ENCODE measurements at regions not wholly inside any gene's neighbourhood (a gene's known extent, or its start where the extent isn't known, plus 50 kb on each side); places are given as distances from the start of the nearest gene placed in this dataset.
"Not testable (repeated sequence)": the region's sequence is repeated elsewhere in the genome, so short reads cannot be mapped to it uniquely, and the experiment has no call there.

DNA sequence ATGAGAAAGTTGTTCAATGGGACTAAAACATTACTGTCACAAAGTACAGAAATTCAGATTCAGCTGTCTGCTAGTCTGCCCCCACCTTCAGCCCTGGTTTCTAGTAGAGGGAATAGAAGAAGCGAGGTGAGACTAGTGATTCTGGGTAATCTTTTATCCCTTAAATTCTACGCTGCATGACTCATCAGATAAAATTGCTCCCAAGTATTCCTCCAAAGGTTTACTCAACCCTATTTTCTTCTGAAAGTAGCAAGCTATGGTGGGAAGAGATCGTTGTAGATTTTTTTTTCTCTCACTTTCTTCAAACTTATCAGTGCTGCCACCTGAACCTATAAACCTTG is 318.9 kb upstream of the RIOK2 start:
- DNase-seq (ENCODE audit: low read depth, low spot score) (no peak), ATAC-seq (no peak)
- H3K4me1 ChIP-seq (ENCODE audit: control insufficient read depth, insufficient read depth, low read length): no peaks in the 10 kb centered on the region
- CTCF ChIA-PET: interaction anchor here (0.6 kb wide), 1 partner anchor 25 kb away, joined by 3 read pairs; no protein-coding TSS in a partner anchor
- TF ChIP-seq, protein P1, sequence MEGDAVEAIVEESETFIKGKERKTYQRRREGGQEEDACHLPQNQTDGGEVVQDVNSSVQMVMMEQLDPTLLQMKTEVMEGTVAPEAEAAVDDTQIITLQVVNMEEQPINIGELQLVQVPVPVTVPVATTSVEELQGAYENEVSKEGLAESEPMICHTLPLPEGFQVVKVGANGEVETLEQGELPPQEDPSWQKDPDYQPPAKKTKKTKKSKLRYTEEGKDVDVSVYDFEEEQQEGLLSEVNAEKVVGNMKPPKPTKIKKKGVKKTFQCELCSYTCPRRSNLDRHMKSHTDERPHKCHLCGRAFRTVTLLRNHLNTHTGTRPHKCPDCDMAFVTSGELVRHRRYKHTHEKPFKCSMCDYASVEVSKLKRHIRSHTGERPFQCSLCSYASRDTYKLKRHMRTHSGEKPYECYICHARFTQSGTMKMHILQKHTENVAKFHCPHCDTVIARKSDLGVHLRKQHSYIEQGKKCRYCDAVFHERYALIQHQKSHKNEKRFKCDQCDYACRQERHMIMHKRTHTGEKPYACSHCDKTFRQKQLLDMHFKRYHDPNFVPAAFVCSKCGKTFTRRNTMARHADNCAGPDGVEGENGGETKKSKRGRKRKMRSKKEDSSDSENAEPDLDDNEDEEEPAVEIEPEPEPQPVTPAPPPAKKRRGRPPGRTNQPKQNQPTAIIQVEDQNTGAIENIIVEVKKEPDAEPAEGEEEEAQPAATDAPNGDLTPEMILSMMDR (IDR thresholded peaks at IDR 0.05): no peak
- TF ChIP-seq, protein P2, sequence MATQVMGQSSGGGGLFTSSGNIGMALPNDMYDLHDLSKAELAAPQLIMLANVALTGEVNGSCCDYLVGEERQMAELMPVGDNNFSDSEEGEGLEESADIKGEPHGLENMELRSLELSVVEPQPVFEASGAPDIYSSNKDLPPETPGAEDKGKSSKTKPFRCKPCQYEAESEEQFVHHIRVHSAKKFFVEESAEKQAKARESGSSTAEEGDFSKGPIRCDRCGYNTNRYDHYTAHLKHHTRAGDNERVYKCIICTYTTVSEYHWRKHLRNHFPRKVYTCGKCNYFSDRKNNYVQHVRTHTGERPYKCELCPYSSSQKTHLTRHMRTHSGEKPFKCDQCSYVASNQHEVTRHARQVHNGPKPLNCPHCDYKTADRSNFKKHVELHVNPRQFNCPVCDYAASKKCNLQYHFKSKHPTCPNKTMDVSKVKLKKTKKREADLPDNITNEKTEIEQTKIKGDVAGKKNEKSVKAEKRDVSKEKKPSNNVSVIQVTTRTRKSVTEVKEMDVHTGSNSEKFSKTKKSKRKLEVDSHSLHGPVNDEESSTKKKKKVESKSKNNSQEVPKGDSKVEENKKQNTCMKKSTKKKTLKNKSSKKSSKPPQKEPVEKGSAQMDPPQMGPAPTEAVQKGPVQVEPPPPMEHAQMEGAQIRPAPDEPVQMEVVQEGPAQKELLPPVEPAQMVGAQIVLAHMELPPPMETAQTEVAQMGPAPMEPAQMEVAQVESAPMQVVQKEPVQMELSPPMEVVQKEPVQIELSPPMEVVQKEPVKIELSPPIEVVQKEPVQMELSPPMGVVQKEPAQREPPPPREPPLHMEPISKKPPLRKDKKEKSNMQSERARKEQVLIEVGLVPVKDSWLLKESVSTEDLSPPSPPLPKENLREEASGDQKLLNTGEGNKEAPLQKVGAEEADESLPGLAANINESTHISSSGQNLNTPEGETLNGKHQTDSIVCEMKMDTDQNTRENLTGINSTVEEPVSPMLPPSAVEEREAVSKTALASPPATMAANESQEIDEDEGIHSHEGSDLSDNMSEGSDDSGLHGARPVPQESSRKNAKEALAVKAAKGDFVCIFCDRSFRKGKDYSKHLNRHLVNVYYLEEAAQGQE (IDR thresholded peaks at IDR 0.05; ENCODE audit: insufficient read depth in 1 of 2, low read depth in 2 of 2, low read length in 1 of 2): no peak
- no peak for TF ChIP-seq POLR2AphosphoS5 (IDR thresholded peaks at IDR 0.05; ENCODE audit: low read depth, low read length)
- TF ChIP-seq TCF7L2 (IDR thresholded peaks at IDR 0.05; ENCODE audit: low read depth, low read length): no peak
- TF ChIP-seq SIN3A (IDR thresholded peaks at IDR 0.05; ENCODE audit: borderline replicate concordance, insufficient read depth, low read depth, low read length): no peak
- H3K27ac ChIP-seq (ENCODE audit: low read length): no peak overlapping the region
- no peaks in the 10 kb centered on the region for H3K36me3 ChIP-seq (ENCODE audit: control insufficient read depth, insufficient read depth, low read length)
- no peaks in the 10 kb centered on the region for H3K27me3 ChIP-seq (ENCODE audit: control insufficient read depth, insufficient read depth, low read length)
- intact Hi-C loops (cut with micrococcal nuclease; ENCODE audit: unreplicated experiment) (no loop called here), in situ Hi-C loops (cut with HindIII; ENCODE audit: low pct_unique_long_range_greater_than_20kb, low sequenced_read_pairs) (no loop called here)
- POLR2A ChIA-PET: no interaction called here
- no TSS peak for BruUV-seq (replicated peaks)
- no peak overlapping the region for H3K4me3 ChIP-seq (ENCODE audit: low read depth in 2 of 2, low read length in 2 of 2)
- H3K9me3 ChIP-seq (ENCODE audit: control insufficient read depth, insufficient read depth, low read depth, low read length): no peaks in the 10 kb centered on the region

DNA sequence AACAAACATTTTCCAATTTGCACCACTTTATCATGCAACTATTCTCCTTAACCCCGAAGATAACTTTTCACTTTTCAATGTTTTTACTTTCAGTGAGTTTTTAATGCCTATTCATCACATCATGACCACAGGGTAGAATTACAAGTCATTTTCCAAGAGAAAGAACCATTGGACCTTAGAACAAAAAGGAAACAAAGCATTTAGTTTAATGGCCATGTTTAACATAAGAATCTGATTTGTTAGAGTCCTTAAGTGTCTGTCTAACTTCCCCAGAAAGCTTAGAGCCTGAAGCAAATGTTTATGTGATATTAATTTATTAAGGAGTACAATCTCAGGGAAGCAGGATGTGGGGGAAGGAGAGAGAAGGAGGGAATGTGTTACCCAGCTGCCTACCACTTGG is 325.8 kb upstream of the RIOK2 start:
- Histone ChIP-seq H3K27me3 (ENCODE audit: control insufficient read depth, insufficient read depth, low read length) (no peaks in the 10 kb centered on the region), H3K4me3 (ENCODE audit: low read depth in 2 of 2, low read length in 2 of 2) (no peak overlapping the region), H3K27ac (ENCODE audit: low read length) (no peak overlapping the region), H3K4me1 (ENCODE audit: control insufficient read depth, insufficient read depth, low read length) (no peaks in the 10 kb centered on the region), H3K9me3 (ENCODE audit: control insufficient read depth, insufficient read depth, low read depth, low read length) (no peaks in the 10 kb centered on the region), H3K36me3 (ENCODE audit: control insufficient read depth, insufficient read depth, low read length) (no peaks in the 10 kb centered on the region)
- DNase-seq (ENCODE audit: low read depth, low spot score) (no peak), ATAC-seq (no peak)
- no TSS peak for BruUV-seq (replicated peaks)
- POLR2A ChIA-PET: no interaction called here
- CTCF ChIA-PET: no interaction called here
- intact Hi-C loops (cut with micrococcal nuclease; ENCODE audit: unreplicated experiment): no loop called here
- in situ Hi-C loops (cut with HindIII; ENCODE audit: low pct_unique_long_range_greater_than_20kb, low sequenced_read_pairs): no loop called here
- TF ChIP-seq, protein P1 (IDR thresholded peaks at IDR 0.05): no peak
- TF ChIP-seq, protein P2 (IDR thresholded peaks at IDR 0.05; ENCODE audit: insufficient read depth in 1 of 2, low read depth in 2 of 2, low read length in 1 of 2): no peak
- TF ChIP-seq POLR2AphosphoS5 (IDR thresholded peaks at IDR 0.05; ENCODE audit: low read depth, low read length) (no peak), TCF7L2 (IDR thresholded peaks at IDR 0.05; ENCODE audit: low read depth, low read length) (no peak), SIN3A (IDR thresholded peaks at IDR 0.05; ENCODE audit: borderline replicate concordance, insufficient read depth, low read depth, low read length) (no peak)

DNA sequence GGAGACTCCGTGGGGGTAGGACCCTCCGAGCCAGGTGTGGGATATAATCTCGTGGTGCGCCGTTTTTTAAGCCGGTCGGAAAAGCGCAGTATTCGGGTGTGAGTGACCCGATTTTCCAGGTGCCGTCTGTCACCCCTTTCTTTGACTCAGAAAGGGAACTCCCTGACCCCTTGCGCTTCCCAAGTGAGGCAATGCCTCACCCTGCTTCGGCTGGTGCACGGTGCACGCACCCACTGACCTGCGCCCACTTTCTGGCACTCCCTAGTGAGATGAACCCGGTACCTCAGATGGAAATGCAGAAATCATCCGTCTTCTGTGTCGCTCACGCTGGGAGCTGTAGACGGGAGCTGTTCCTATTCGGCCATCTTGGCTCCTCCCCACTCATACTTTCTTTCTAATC is 336.5 kb upstream of the RIOK2 start:
- H3K27ac ChIP-seq (ENCODE audit: low read length); H3K36me3 ChIP-seq (ENCODE audit: control insufficient read depth, insufficient read depth, low read length); CTCF ChIA-PET; POLR2A ChIA-PET; intact Hi-C loops (cut with micrococcal nuclease; ENCODE audit: unreplicated experiment); H3K4me1 ChIP-seq (ENCODE audit: control insufficient read depth, insufficient read depth, low read length); H3K9me3 ChIP-seq (ENCODE audit: control insufficient read depth, insufficient read depth, low read depth, low read length); BruUV-seq (replicated peaks); H3K27me3 ChIP-seq (ENCODE audit: control insufficient read depth, insufficient read depth, low read length); DNase-seq (ENCODE audit: low read depth, low spot score); in situ Hi-C loops (cut with HindIII; ENCODE audit: low pct_unique_long_range_greater_than_20kb, low sequenced_read_pairs); ATAC-seq: not testable (repeated sequence)
- H3K4me3 ChIP-seq (ENCODE audit: low read depth in 2 of 2, low read length in 2 of 2): peak overlapping the region in 1 of 2 experiments; percentile 8; a peak in 1 of 4 replicates

DNA sequence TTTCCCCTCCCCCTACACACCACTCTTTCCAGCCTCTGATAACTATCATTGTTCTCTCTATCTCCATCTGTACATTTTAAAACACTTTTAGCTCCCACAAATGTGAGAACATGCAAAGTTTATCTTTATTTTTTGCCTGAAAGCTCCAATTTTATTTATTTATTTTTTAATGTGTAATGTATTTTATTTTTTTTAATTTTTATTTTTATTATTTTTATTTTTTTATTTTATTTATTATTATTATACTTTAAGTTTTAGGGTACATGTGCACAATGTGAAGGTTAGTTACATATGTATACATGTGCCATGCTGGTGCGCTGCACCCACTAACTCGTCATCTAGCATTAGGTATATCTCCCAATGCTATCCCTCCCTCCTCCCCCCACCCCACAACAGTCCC is 340.3 kb upstream of the RIOK2 start:
- not testable (repeated sequence) for H3K4me3 ChIP-seq (ENCODE audit: low read depth in 2 of 2, low read length in 2 of 2); ATAC-seq

More for the DNA sequence above, 340.3 kb upstream of the RIOK2 start:
- H3K4me1 ChIP-seq (ENCODE audit: control insufficient read depth, insufficient read depth, low read length); H3K9me3 ChIP-seq (ENCODE audit: control insufficient read depth, insufficient read depth, low read depth, low read length); BruUV-seq (replicated peaks); CTCF ChIA-PET; H3K27me3 ChIP-seq (ENCODE audit: control insufficient read depth, insufficient read depth, low read length); intact Hi-C loops (cut with micrococcal nuclease; ENCODE audit: unreplicated experiment); H3K36me3 ChIP-seq (ENCODE audit: control insufficient read depth, insufficient read depth, low read length); H3K27ac ChIP-seq (ENCODE audit: low read length); in situ Hi-C loops (cut with HindIII; ENCODE audit: low pct_unique_long_range_greater_than_20kb, low sequenced_read_pairs); DNase-seq (ENCODE audit: low read depth, low spot score); POLR2A ChIA-PET: not testable (repeated sequence)
